ENCODE measurements at regions not wholly inside any gene's neighbourhood (a gene's known extent, or its start where the extent isn't known, plus 50 kb on each side); places are given as distances from the start of the nearest gene placed in this dataset.
A peak's percentile ranks its signal among the peaks of the same experiment; 100 is the strongest.

DNA sequence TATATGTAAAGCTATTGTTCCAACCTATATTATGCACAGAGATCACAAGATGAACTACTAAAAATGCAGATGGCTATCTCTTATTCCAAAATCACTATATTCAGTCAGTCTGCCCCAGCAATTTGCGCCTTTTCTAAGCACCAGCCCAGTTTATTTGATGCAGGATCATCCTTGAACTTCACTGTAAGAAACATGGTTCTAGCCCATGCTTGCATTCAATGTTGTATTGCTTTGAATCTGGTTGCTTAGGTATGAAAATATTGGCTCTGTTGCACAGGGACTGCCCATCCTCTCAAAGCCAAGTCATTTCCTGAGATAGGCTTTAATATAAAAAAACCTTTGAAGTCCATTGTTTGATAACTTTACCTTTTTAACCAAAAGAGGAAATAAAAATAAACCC, 170.5 kb upstream of the LRIG1 start:
- no peak for DNase-seq (ENCODE audit: low read depth, low spot score)
- no peak overlapping the region for H3K27ac ChIP-seq

DNA sequence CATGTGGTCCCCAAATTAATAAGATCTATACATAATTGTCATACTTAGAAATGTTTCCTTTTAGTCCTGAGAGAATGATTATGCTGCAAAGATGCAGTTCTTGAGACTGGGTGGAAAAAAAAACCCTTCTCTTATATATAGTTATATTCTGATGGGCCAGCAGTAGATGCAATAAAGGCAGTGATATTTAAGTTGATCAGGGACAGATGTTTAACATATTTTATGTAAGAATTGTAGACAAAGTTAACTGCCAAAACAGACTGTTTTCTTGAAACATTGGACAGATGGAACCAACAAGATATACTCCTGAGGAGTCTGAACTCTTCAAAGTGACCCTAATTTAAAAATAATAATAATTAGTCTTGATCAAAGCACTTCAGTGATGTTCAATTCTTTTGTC, 172.0 kb upstream of the LRIG1 start:
- no peak for DNase-seq (ENCODE audit: low read depth, low spot score)
- no peak overlapping the region for H3K27ac ChIP-seq

DNA sequence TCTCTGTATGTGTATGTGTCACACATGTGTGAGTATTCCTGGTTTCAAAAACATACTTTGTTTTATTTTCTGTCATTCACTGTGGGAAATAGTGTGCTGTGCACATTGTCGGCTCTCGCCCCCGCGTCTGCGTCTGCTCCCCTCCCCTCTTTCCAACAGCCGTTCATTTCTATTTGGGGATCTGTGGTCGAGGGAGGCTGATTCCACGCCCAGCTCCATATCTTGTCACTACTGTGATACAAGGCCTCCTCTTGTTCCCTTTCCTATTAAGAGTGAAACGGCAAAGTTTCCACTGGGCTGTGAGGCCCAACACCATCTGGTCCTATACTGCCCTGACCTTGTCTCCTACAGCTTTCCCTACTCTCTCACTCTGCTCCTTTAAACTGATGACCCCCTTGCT, 172.5 kb upstream of the LRIG1 start:
- no peak for DNase-seq (ENCODE audit: low read depth, low spot score)
- H3K27ac ChIP-seq: no peak overlapping the region

DNA sequence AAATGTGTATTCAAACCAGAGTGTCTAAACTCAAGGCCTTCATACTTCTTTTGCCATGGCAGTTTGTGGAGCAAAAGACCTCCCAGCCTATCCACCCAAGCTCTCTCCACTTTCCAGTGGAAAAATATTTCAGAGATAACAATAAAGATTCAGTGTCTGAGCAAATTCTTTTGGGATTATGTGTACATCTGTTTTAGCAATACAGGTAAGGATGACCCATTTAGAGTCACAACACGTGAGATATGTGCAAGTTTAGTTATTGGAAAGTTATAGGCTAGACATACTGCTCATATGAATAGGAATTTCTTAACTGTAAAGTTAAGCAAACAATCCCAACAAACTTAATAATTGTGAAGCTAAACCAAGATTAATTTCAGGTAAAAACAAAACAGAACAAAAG, 174.5 kb upstream of the LRIG1 start:
- no peak overlapping the region for H3K27ac ChIP-seq
- DNase-seq (ENCODE audit: low read depth, low spot score): no peak

DNA sequence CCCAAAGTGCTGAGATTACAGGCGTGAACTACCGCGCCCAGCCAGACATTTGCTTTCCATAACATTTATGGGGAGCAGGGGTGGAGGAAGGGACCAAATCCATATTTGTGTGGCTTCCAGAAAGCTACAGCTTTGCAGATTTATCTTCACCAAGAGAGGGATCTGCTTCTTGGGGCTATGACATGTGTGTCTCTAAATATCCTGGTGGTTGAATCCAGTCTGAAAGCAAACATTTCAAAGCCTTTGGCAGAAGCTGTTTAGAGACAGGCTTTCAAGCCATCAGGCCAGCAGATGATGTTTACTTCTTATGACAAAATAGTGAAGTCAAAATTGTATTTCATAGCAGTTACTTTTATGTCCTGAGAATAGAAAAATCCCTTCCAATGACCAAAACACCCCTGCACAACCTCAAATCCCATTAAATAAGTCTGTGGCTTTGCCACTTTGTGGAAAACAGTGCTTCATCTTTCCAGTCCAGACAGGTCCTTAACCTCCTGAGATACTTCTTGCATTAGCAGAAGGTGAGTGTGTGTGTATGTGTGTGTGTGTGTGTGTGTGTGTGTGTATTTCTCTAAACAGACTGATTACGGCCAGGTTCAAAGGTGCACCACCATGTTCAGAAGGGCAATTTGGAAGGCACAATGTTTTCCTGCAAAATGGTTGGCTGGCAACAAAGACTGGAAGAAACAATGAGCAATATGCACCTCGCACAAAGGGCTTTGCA, 191.4 kb upstream of the LRIG1 start:
- no peak overlapping the region for H3K27ac ChIP-seq
- DNase-seq (ENCODE audit: low read depth, low spot score): peak; percentile 12

DNA sequence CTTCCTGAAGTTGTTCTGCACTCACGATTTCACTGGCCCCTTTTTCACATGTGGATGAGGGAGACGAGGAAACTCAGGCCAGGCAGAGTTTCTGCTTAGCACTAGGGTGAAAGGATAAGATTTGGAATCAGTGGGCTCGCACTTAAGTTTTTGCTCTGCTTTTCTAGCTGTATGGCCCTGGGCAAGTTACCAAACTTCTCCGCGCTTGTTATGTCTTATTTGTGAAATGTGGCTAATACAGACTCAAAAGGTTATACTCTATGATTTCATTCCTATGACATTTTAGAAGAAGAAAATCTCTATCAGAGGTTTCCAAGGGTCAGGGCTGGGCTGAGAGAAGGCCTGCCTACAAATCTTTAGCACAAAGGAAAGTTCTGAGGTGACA, 191.9 kb upstream of the LRIG1 start:
- no peak for DNase-seq (ENCODE audit: low read depth, low spot score)
- no peak overlapping the region for H3K27ac ChIP-seq

DNA sequence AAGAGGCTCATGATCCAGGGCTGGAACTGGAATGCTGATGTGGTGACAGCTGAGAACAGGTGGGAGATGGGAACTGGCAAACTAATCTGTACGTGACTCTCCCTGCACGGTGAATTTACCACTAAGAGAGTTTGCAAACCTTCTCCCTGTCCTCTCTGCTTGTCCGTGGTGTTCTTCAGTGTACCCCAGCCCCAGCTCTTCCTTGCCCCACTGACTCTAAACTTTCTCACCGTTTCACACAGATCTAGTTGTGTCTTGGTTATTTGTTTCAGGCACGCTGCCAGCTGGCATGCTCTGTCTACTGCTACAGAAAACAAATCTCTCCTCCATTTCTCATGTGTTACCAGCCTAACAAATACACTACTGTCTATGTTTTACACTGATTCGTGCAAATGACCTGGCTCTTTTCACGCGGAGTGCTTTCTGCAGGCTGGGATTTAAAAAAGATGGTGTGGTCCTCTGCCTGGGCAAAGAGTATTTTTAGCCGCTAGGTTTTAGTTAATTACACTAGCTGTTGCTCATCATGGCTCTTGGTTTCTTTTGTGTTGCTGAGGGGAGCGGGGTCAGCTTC, 192.7 kb upstream of the LRIG1 start:
- H3K27ac ChIP-seq: no peak overlapping the region
- DNase-seq (ENCODE audit: low read depth, low spot score): no peak

DNA sequence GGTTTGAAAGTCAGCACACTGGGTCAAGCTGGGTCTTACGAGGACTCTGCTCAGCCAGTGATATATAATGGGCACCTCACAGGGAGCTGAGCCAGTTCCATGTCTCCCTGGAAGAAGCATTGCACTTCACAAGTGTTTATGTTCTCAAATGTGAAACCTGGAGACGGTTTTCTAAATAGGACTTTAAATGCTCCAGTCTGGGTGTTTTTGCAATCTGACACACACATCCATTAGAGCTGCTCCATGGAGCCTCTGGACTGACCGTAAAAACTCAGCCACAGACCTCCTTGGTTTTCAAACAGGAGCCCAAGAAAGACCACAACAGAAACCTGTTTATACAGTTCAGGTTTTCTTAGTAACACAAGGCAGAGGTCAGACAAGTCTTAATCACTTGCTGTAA, 201.3 kb upstream of the LRIG1 start:
- H3K27ac ChIP-seq: no peak overlapping the region
- DNase-seq (ENCODE audit: low read depth, low spot score): no peak

DNA sequence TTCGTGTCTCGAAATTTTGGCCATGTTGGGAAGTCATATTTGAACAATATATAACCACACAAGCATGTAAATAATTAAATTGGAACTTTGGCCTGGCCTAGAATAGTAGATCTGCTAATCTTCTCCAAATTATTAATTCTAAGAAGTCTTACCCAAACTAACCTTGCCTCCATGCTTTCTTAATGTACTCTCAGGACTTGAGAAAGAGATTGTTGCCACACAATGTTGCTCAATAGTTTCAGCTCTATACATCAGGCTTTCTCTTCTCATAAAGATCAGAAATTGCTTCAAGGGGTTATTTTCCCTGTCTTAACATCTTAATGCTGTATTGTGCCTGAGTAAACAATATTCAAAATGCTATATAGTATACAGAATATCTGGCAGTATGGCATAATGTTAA, 202.7 kb upstream of the LRIG1 start:
- DNase-seq (ENCODE audit: low read depth, low spot score): no peak

DNA sequence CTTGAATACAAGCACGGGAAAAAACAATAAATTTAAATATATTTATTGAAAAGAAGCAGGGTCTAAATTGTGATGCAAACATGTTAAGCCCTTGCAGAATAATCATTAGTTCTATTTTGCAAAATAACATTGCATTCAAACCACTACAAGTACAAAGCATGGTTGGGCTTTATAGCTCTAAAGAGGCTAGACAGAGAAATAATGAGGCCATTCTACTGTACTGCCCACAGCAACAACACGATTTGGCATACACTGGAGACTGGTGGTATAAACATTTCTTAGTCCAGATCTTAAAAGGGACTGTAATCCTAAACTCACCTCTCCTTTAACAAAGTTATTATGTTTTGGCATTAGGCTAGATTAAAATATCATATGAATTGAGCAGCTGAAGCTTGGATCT, 204.3 kb upstream of the LRIG1 start:
- H3K27ac ChIP-seq: no peak overlapping the region
- no peak for DNase-seq (ENCODE audit: low read depth, low spot score)

More for the DNA sequence above, 202.7 kb upstream of the LRIG1 start:
- no peak overlapping the region for H3K27ac ChIP-seq

DNA sequence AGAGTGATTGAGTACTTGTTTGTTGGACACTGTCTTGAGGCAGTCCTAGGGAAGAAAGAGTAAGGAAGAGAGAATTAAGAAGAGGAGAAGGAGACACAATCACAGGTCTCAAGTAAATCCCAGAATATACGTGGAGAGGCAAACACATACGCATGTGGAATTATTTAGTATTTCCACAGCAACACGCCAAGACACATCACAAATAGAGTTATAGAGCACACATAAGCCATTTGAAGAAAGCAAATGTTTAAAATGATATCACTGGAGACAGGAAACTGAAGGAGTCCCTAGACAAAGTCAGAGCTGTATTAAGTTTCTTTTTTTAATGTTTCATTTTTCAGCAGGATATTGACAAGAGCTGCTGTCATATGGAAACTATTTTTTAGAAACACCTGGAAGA, 206.1 kb upstream of the LRIG1 start:
- DNase-seq (ENCODE audit: low read depth, low spot score): no peak
- no peak overlapping the region for H3K27ac ChIP-seq

DNA sequence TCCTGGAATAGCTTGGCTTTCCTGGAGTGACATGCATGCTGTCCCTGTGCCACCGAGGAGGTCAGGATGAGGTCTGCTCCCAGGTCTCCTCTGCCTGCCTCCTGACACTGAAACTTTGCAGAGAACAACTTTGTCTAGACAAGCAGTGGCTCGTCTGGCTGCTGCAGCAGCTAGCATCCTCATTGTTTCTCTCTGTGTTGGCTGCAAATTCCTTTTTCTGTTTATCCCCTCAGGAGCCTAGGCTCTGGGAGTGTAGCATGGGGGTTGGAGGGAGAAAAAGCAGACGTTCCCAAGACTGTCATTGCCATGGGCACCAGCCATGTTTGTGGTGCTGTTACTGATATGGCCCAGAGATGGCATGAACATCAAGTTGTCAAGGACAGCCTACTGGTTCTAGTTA, 208.7 kb upstream of the LRIG1 start:
- DNase-seq (ENCODE audit: low read depth, low spot score): no peak
- H3K27ac ChIP-seq: no peak overlapping the region

DNA sequence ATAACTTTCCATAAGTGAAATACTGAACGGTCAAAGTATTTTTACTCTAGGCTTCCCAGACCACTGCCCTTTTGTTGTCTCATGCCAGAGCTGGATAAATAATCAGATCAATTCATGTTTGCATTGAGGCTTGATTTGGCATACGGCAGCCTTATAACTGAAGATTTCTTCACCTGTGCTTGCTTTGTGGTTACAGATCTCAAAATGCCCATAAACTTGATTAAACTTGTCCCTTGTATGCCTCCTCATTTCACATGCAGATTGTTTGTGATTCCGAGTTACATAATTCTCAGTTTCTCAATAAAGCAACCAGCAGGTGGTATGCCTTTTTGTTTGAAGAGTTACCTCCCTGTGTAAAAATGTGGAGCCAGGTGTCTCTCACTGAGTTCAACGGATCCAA, 211.4 kb upstream of the LRIG1 start:
- no peak overlapping the region for H3K27ac ChIP-seq
- peak; percentile 48 for DNase-seq (ENCODE audit: low read depth, low spot score)

DNA sequence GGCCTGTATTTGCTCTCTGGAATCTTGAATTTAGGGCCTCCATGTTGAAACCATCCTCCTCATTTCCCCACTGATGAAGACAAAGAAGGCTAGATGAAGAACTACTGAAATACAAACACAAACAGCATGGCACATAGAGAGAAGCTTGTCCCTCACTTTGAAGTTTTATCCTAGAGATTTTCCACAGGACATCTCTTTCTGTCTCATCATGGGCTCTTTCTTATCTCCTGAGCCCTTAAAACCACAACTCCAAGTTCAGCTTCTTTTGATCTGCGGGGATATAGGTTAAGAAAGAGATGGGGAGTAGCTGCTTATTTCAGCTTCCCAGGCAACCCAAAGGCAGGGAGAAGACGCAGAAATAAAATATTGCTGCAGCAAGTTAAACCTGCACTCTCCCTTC, 213.1 kb upstream of the LRIG1 start:
- DNase-seq (ENCODE audit: low read depth, low spot score): no peak
- H3K27ac ChIP-seq: no peak overlapping the region

DNA sequence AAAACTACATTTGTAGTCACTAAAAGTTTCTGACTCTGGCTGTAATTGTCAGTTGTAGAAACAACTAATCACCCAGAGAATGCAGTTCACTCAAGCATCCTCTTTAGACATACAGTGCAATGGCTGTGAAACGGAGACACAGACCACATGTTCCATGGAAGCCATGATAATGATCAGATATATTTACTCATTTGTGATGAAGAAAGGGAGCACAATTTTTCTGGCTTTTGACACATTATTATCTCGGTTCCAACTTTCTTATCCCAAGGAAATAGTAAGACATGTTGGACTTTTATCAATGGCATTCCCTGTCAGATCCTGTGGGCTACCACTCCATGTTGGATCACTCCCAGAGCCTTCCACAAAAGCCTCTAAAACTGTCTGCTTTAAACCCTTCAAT, 215.0 kb upstream of the LRIG1 start:
- no peak for DNase-seq (ENCODE audit: low read depth, low spot score)
- no peak overlapping the region for H3K27ac ChIP-seq

DNA sequence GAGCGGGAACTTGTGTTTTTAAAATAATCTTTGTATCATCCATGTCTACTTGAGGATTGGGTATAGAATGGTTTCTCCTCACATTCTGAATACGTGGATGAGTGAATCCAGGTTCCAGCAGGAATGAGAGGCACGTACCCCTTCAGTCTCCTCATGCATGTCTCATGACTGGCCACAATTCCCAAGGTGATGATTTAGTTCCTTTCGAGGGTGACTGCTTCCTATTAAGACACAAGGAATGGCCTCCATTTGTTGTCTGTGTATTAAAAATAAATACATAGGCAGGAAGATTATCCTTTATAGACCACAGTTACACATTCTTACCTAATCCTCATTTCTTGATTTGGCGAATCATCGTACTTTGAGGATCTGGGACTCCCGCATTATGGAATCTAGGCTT, 217.0 kb upstream of the LRIG1 start:
- no peak overlapping the region for H3K27ac ChIP-seq
- no peak for DNase-seq (ENCODE audit: low read depth, low spot score)

DNA sequence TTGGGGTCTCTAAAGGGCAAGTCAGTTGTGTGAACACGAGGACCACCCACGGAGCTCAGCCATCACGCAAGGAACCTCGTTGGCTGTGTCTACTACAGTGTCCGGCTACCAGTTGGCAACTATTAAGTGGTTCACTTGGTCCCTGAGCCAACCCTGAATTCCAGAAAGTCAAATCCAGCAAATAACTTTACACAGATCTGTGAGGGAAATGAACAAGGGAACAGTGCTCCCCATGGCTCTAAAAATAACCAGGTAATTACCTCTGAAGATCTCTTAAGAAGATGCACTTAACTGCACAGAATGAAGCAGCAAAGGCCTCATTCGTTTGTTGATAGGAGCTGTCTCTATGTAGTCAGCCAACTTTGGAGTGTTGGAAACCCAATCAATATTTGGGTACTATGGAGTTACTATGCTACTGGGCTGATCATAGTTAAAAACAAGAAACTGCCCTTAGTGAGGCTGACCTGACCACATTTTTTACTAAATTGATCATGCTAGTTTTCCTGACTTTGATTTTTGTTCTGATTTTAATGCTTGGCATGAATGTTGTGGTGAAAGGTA, 219.1 kb upstream of the LRIG1 start:
- H3K27ac ChIP-seq: no peak overlapping the region
- DNase-seq (ENCODE audit: low read depth, low spot score): no peak

DNA sequence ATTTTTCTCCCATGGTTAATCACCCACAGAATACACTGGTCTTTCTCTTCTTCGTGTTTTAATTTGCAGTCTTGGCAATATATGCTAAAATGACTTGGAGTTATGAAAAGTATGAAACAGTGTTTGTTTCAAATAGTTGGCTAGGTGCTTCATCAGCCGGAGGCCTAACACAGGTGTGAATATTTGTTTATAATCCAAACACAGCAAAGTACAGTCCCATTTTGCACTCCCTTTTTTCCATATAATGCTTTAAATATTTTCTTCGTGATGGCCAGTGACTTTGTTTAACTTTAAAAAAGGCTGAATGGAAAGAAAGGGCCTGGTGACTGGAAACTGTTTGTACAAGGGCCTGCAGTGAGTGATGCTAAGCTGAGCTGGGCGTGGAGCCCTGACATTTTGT, 219.7 kb upstream of the LRIG1 start:
- H3K27ac ChIP-seq: no peak overlapping the region
- DNase-seq (ENCODE audit: low read depth, low spot score): no peak

DNA sequence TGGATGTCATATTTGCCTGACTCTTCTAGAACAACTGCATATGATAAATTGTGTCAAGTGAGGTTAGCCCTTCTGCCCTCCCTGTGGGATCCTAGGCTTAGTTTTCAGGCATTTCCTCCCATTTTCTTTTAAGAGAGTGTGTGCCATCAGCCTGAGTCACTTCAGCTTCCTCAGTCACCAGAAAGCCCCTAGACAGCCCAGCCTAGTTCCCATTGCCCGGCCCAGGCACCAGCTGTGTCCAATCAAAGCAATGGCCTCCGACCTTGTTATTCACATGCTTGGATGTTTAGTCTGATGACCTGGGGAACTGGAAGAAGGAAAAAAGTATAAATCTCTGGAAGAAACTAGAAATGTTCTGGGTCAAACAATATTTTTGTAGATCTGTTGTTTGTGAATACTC, 221.9 kb upstream of the LRIG1 start:
- no peak for DNase-seq (ENCODE audit: low read depth, low spot score)
- H3K27ac ChIP-seq: no peak overlapping the region

DNA sequence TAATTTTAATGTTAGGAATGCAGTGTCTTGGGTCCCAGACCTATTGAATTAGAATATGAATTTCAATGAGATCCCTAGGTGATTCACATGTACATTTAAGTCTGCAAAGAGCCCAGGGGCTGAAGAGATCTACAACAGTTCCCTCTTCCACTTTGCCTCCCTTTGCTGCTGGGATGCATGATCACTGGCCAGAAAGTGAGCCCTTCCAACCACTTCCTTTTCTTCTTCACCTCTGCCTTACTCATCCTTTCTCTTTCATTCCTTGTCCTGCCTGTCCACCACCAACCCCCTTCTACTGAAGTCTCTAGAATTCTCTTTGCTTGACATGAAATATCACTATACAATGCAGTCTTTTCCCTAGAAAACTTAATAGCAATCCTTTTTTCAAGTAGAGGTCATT, 222.4 kb upstream of the LRIG1 start:
- H3K27ac ChIP-seq: no peak overlapping the region
- no peak for DNase-seq (ENCODE audit: low read depth, low spot score)

DNA sequence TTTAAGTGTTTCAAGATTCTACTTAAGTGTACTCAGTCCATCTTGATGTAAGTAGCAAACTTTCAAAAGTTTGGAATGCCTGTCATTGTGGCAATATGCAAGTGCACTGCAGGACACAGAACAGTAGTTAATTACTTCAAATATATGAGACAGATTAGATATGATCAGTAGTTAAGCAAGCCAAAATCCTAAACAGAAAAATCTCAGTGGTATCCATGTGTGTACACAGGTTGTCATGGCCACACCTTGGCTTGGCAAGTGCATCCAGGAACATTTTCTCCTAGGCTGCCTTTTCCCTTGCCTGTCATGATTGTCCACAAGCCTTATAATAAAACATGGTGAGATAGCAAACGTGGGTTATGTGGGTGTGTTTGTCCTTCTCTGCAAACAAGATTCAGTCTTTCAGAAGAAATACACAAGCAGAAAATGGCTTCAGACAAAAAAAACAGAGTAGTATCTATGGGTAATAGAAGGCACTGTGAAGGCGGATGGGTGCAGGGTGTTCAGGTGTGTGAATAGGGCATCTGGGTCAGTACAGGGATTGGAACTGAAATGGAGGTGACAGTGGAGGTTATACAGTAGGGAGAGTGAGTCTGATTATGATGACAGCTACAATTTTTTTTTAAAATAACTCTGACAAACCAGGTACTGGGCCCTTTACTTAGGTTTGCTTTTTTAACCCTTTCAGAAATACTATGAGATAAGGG, 229.0 kb upstream of the LRIG1 start:
- H3K27ac ChIP-seq: no peak overlapping the region
- DNase-seq (ENCODE audit: low read depth, low spot score): no peak
